NCI-H82 treated with DMSO at 0.1 percent for 48 hours (cell line): ENCODE measurements at regions not wholly inside any gene's neighbourhood (a gene's known extent, or its start where the extent isn't known, plus 50 kb on each side); places are given as distances from the start of the nearest gene placed in this dataset.

Experiments
- DNase-seq: peaks from one replicate; lab custom pipeline; 2025; ENCODE audit not compliant: unreplicated experiment; lab: John Stamatoyannopoulos, UW

- no peak for DNase-seq
Measured at GRCh38 chr11:134712228-134713145, 300.4 kb upstream of the B3GAT1 start.

DNA sequence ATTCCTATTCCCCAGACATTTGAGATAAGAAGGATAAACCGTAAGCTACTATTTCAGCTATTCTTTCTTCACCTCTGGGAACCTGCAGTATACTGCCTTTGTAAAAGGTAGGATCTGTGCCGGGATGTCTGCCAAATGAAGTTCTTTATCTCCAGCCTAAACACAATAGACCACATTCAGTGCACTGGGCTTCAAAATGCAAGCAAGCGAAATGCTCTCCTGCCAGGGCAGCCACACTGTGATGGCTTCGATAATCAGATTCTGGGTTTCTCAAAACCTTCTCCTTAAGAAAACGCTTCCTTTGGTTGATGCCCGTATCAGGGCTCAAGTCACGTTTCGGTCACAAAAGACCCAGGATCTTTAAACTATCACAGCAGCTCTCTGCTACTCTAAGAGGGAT, 299.5 kb upstream of the B3GAT1 start:
- DNase-seq: no peak

DNA sequence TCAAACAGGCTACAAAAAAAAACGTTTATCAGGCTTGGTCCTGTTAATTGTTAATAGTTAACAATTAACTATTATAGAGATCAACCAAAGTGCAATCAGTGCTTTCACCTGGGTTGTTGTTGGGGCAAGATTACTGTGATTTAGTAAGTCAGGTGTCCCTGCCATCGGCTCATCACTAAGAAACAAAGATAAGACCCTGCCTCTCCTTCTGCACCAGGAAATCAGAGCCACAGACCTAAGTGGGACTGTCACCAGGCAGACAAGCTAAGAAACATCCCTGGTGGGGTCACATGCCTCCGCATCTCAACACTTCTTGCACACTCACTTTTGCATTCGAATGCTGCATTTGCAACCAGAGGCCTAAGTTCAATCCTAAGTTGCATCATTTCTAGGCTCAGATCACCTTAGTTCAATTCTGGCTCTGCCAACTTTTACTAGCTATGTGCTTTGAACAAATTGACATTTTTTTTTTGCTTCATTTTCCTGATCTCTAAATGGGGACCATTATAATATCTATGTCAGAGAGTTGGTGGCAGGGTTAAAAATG, 298.9 kb upstream of the B3GAT1 start:
- DNase-seq: no peak

DNA sequence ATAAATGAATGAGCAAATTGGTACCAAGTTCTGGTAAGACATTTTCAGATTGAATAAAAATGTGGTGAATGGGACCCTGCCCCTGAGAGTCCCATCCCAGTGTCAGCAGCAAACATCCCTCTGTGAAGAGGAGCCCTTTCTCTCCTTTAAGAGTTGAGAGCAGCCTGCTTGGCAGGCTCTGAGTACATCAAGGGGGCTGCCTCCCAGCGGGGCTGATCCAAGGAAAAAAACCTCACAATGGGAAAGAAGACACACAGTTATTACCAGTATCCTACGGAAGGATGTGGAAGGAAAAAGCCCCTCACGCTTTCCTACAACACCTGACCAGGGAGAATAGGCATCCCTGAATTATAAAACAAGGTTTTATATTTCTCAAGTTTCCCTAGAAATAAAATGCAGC, 293.8 kb upstream of the B3GAT1 start:
- no peak for DNase-seq

DNA sequence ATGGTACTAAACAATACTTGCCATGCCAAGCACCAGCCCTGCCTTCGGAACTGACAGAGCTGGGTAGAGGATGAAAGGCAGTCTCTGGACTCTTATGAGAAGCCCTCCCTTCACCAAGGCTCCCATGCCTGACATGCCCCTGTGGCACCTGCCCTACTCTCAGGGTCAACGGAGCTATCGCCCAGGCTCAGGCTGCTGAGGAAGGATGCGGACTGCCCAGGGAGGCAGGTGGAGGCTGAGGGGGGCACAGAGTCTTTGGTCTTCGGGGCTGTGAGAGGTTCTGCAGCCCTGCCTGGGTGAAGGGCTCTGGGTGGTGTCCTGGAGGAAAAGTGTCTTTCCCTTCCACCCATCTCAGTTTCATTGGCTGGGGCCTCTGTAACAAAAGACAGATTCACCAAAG, 290.8 kb upstream of the B3GAT1 start:
- DNase-seq: no peak

DNA sequence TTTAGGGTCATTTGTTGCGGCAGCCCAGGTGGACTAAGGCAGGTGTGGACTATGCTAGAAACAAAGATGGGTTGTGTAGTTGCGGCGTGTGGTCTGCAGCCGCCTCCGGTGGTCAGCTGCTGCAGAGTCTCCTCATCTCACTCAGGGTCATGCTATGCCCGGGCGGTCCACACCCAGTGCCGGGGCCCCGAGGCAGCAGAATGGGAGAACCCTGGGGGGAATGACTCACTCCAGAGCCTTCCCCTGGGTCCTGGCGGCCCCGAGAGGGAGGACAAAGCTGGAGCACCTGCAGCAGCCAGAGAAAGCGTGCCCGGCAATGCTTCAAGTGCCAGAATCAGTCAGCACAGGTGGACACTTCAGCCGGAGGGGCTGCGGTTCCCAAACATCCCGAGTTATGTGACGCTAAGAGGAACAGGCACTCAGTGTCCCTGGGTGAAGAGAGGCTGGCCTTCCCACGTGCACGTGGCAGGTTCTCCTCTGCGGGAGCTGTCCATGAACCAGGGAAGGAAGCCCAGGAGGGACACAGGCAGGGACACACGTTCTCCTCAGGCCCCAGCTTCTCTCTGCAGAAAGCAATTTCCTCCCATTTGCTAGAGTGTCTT, 289.6 kb upstream of the B3GAT1 start:
- DNase-seq: no peak

DNA sequence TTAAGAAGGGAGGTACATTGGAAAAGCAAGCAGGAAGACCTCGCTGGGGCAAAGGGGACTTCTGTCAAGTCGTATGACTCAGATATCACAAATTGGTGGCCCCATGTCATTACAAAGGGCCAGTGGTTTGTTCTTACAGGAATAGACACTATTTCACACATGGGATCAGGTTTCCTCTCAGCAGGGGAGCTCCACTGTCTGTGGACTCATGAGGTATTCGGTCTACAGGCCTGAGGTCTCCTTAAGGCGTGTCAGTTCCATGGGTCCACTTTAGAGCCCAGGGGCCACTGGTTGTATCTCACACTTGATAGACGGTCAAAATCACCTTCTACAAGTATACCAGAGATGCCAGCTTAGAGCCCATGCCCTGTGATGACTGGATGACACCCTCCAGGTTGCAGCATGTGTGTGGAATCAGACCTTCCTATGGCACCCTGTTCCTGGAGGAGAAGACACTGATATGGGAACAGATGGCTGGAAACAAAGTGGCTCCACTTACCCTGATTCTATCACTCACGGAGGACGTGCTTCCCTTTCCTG, 288.1 kb upstream of the B3GAT1 start:
- no peak for DNase-seq

DNA sequence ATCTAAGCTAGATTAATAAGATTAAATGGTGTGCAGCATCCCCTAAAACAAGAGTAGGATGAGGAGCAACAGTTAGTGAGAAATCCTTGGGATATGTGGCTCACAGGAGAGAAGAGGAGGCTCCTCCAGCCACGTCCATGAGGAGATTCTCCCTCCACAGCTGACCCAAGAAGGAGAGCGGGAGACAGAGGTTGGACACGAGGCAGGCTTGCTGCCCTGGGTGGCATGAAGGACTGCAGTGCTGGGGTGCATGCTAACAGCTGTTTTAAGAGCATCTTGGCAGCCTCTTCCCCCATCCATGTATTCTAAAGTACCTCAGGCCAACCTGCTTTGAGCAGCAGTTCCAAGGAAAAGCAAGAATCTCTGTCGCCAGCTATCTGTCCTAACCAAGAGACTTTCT, 284.4 kb upstream of the B3GAT1 start:
- DNase-seq: no peak

- DNase-seq: no peak
Measured at GRCh38 chr11:134691985-134692384, 279.9 kb upstream of the B3GAT1 start.

GRCh38 chr11:134691295-134691873, 279.3 kb upstream of the B3GAT1 start:
- DNase-seq: no peak

DNA sequence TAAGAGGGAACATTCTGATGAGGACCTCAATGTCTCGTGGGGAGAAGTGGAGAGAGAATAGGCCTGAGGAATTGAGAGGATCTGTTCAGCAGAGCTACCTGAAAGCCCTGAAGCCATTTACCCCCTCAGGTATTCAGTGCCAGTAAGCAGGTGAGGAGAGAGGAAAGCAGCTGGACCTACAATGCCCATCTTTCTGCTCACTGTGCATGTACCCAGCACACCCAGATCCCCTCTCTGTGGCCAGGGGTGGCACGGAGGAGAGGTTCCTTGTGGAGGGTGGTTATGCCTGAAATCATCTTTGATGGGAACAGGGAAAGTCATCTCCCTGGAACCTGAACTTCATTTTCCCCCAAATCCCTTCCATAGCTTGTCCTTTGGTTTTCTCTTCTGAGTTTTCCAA, 277.8 kb upstream of the B3GAT1 start:
- no peak for DNase-seq

DNA sequence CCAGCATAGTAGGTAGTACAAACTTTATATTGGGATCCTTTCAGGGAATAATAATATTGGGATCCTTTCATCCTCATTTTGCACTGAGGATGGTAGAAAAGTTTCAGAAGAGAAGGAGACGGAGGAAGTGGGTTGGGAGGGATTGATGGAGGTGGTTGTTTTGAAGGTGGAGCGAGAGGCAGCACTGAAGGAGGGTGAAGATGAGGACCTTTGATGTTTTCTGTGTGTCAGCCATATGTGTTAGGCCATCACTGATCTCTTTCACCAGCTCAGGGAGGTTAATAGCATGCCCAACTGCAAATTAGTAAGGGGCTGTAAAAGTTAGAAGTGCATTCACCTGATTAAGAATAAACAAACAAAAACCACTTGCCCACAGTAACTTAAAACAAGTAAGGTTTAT, 275.5 kb upstream of the B3GAT1 start:
- DNase-seq: no peak

GRCh38 chr11:134686460-134687061, 274.5 kb upstream of the B3GAT1 start:
- DNase-seq: no peak

- DNase-seq: no peak
Measured at GRCh38 chr11:134685793-134686380, 273.8 kb upstream of the B3GAT1 start.

DNA sequence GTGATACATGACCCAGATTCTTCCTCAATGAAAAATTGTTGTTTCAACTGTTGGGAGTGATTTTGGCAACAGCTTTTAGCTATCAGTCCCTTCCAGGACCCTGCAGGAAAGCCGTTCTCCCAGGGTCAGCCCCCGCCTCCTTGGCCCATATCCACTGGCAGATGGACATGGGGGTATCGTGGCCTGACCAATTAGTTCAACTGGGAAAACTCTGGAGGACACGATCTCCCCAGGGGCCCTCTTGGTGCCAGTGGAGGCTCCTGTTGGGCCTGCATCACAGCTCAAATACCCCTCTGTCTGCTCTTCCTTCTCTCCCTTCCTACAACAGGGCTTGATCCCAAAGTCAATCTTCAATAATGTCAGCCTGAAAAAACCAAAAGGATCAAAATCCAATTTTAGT, 272.5 kb upstream of the B3GAT1 start:
- DNase-seq: no peak

DNA sequence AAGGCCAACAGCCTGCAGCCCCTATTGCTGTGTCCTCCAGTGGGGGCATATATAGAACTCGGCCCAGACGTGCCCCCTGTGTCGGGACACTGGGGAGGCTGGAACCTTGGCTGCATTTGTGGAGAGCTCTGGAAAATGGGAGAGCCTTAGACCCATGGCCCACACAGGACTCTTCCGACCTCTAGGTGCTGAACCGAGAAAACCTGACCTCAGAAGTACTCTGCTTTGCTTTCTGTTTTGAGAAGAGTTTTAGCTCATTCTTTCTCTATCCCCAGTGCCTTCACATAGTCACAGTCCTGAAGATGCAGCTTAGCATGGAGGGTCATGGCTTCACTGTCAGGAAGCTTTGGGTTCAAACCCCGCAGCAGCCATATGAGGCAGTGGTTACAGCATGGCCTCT, 271.8 kb upstream of the B3GAT1 start:
- DNase-seq: no peak

GRCh38 chr11:134682577-134682976, 270.5 kb upstream of the B3GAT1 start:
- no peak for DNase-seq

- no peak for DNase-seq
Measured at GRCh38 chr11:134679592-134679991, 267.6 kb upstream of the B3GAT1 start.

DNA sequence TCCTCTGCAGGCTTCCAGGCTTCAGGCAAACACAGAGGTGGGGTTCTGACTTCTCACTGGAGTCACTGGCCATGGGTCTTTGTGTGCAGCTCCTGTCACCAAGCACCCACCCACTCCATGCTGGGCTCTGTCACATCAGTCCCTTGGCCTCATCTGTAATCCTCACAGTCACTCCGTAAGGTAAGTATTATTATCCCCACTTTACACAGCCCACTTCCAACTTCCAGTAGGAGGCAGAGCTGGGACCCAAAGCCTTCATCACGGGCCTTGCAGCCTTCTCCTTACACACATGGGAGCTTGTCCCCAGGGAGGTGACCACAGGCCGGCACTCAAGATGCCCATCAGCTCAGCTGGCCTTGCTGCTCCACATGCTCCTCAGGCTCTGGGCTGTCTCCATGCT, 266.7 kb upstream of the B3GAT1 start:
- no peak for DNase-seq

DNA sequence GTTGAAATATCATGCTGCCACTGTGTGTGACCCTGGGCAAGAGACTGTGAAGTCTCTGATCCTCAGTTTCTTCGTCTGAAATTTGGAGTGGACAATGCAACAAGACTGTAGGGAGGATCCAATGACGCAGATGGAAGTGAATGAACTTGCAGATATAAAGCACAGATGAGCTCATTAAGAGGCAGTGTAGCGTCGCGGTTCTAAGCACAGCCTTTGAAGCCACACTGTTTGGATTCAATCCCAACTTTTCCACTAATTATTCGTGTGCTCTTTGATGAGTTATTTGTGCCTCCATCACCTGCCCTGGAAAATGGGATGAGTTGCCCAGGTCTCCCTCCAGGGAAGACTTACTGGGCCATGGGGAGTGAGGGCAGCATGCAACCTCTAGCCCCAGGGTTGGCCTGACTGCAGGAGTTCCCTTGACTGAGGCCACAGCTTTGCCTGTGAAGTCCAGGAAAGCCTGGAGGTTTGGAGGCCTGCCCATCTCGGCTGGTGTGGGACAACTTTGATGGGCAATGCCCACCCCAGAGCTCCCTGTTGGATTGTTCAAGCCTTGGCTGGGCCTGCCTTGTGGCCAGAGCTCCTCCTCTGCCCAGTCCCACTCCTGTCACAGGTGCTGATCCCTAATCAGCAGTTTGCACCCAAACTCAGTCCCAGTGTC, 266.0 kb upstream of the B3GAT1 start:
- no peak for DNase-seq
